GM23248 (cell line): ENCODE measurements at regions not wholly inside any gene's neighbourhood (a gene's known extent, or its start where the extent isn't known, plus 50 kb on each side); places are given as distances from the start of the nearest gene placed in this dataset.
A peak's percentile ranks its signal among the peaks of the same experiment; 100 is the strongest.

Experiments used
- DNase-seq: peaks from one replicate; pipeline ENCODE4 v3.0.0-alpha.2; 2015
- H2AFZ ChIP-seq: fragments of 200-600 bp; sonication (generic); 2 replicates; pipeline ENCODE4 v1.6.1; 2016; ENCODE audit warnings: antibody characterized with exemption
- H3F3A ChIP-seq: fragments of 200-600 bp; sonication (generic); 2 replicates; pipeline ENCODE4 v1.6.1; 2016; ENCODE audit warnings: mild to moderate bottlenecking, antibody characterized with exemption, mixed run types; ENCODE audit not compliant: insufficient read depth
- H3K27ac ChIP-seq: fragments of 200-600 bp; sonication (generic); 2 replicates; pipeline ENCODE4 v1.5.1; 2016; ENCODE audit warnings: mild to moderate bottlenecking
- H3K27me3 ChIP-seq: fragments of 200-600 bp; sonication (generic); replicated peaks from 2 replicates; pipeline ENCODE4 v1.6.1; 2016; ENCODE audit warnings: mild to moderate bottlenecking; ENCODE audit not compliant: insufficient read depth
- H3K36me3 ChIP-seq: fragments of 200-600 bp; sonication (generic); 2 replicates; pipeline ENCODE4 v1.6.1; 2016; ENCODE audit warnings: low read depth, mild to moderate bottlenecking
- H3K4me1 ChIP-seq: fragments of 200-600 bp; sonication (generic); 2 replicates; pipeline ENCODE4 v1.6.1; 2016; ENCODE audit warnings: mild to moderate bottlenecking; ENCODE audit not compliant: insufficient read depth
- H3K4me2 ChIP-seq: fragments of 200-600 bp; sonication (generic); one replicate; pipeline ENCODE4 v1.6.1; 2016; ENCODE audit warnings: mild to moderate bottlenecking; ENCODE audit not compliant: unreplicated experiment
- H3K4me3 ChIP-seq: fragments of 200-600 bp; sonication (generic); 2 replicates; pipeline ENCODE4 v1.5.1; 2016; ENCODE audit warnings: mild to moderate bottlenecking
- H3K79me2 ChIP-seq: fragments of 200-600 bp; sonication (generic); 2 replicates; pipeline ENCODE4 v1.6.1; 2016; ENCODE audit warnings: mild to moderate bottlenecking; ENCODE audit not compliant: insufficient read depth
- H3K9ac ChIP-seq: fragments of 200-600 bp; sonication (generic); 2 replicates; pipeline ENCODE4 v1.6.1; 2016; ENCODE audit warnings: mild to moderate bottlenecking
- H3K9me2 ChIP-seq: fragments of 200-600 bp; sonication (generic); 2 replicates; pipeline ENCODE4 v1.6.1; 2016; ENCODE audit warnings: mixed run types, mild to moderate bottlenecking, moderate library complexity; ENCODE audit not compliant: insufficient read depth
- H3K9me3 ChIP-seq: fragments of 200-600 bp; sonication (generic); one replicate; pipeline ENCODE4 v1.6.1; 2017; ENCODE audit warnings: low read depth
- H4K20me1 ChIP-seq: fragments of 200-600 bp; sonication (generic); 2 replicates; pipeline ENCODE4 v1.6.0; 2016; ENCODE audit not compliant: insufficient read depth
- EZH2 ChIP-seq: fragments of 200-600 bp; sonication (generic); IDR thresholded peaks from 2 replicates; pipeline ENCODE4 v1.6.1; 2018; ENCODE audit warnings: antibody characterized with exemption, mild to moderate bottlenecking; ENCODE audit not compliant: insufficient read depth, poor library complexity, severe bottlenecking
- EZH2phosphoT487 ChIP-seq: fragments of 200-600 bp; sonication (generic); IDR thresholded peaks from 2 replicates; pipeline ENCODE4 v1.6.1; 2018; ENCODE audit warnings: antibody characterized with exemption, moderate library complexity, mild to moderate bottlenecking, low read depth; ENCODE audit not compliant: insufficient read depth
- WGBS, 2 experiments: methylation state at CpG; one replicate each; pipeline ENCODE4 v1.1.6; 2015 to 2017; ENCODE audit warnings: low lambda C conversion rate in 2 of 2, low coverage in 1 of 2; ENCODE audit errors: missing lambda C conversion rate in 2 of 2; 5-methylcytosine and 5-hydroxymethylcytosine counted together
- in situ Hi-C: fragments of 300-500 bp; cut with MboI; formaldehyde crosslinking; loops from 2 replicates; pipeline ENCODE4 v1.15.0; 2020

- H3F3A ChIP-seq, result peaks cover 9% of the 10 kb centered on the region
- no peaks in the 10 kb centered on the region for H3K9me2 ChIP-seq
- H3K36me3 ChIP-seq, result no peaks in the 10 kb centered on the region
- H3K27me3 ChIP-seq, result no peaks in the 10 kb centered on the region
- H3K27ac ChIP-seq, result peak overlapping the region; percentile 83
- no peaks in the 10 kb centered on the region for H4K20me1 ChIP-seq
- peak overlapping the region; percentile 22; the same call in 1 of the 2 replicates for H3K9ac ChIP-seq
- H3K79me2 ChIP-seq, result no peaks in the 10 kb centered on the region
- DNase-seq, result peak; percentile 94
- peaks cover 17% of the 10 kb centered on the region for H3K4me1 ChIP-seq
- TF ChIP-seq EZH2 (no peak), EZH2phosphoT487 (no peak)
- no peak overlapping the region for H3K4me3 ChIP-seq
- H3K9me3 ChIP-seq, result no peaks in the 10 kb centered on the region
- H2AFZ ChIP-seq, result no peak overlapping the region; the same call in 1 of the 2 replicates
- in situ Hi-C loops, result loop anchor here (25.0 kb wide), 1 partner anchor 244 kb away; the partner anchor contains the start of gene TARBP1
- H3K4me2 ChIP-seq, result peak overlapping the region; percentile 14
- WGBS, 2 experiments, result 81 to 83% methylated on average over 6 of the region's 6 CpGs
These were observed 121.0 kb upstream of the IRF2BP2 start for GRCh38 chr1:234730770-234731568.

- Histone ChIP-seq H3K4me2 (no peak overlapping the region), H3K9me2 (no peaks in the 10 kb centered on the region), H3F3A (peaks cover 10% of the 10 kb centered on the region), H4K20me1 (no peaks in the 10 kb centered on the region), H3K4me1 (peaks cover 17% of the 10 kb centered on the region), H3K36me3 (no peaks in the 10 kb centered on the region), H3K27me3 (no peaks in the 10 kb centered on the region), H3K27ac (no peak overlapping the region), H3K4me3 (no peak overlapping the region), H2AFZ (no peak overlapping the region), H3K9ac (no peak overlapping the region), H3K9me3 (no peaks in the 10 kb centered on the region), H3K79me2 (no peaks in the 10 kb centered on the region)
- DNase-seq, result no peak
- in situ Hi-C loops, result loop anchor here (25.0 kb wide), 1 partner anchor 243 kb away; the partner anchor contains the start of gene TARBP1
- WGBS, 2 experiments, result 95 to 100% methylated on average over 1 of the region's 1 CpG
- no peak for TF ChIP-seq EZH2phosphoT487
- no peak for TF ChIP-seq EZH2
These were observed 120.4 kb upstream of the IRF2BP2 start for GRCh38 chr1:234730475-234730769.

GRCh38 chr1:234729561-234730474, 119.8 kb upstream of the IRF2BP2 start:
- Histone ChIP-seq H3K9ac (no peak overlapping the region), H3K9me3 (no peaks in the 10 kb centered on the region), H3K4me3 (no peak overlapping the region), H3K79me2 (no peaks in the 10 kb centered on the region), H3K36me3 (no peaks in the 10 kb centered on the region), H3K4me2 (no peak overlapping the region), H3K9me2 (no peaks in the 10 kb centered on the region), H4K20me1 (no peaks in the 10 kb centered on the region), H3K27me3 (no peaks in the 10 kb centered on the region), H2AFZ (no peak overlapping the region), H3F3A (peaks cover 16% of the 10 kb centered on the region), H3K4me1 (peaks cover 24% of the 10 kb centered on the region), H3K27ac (no peak overlapping the region)
- TF ChIP-seq EZH2 (no peak), EZH2phosphoT487 (no peak)
- in situ Hi-C loops, result loop anchor here (10.0 to 25.0 kb wide), 3 partner anchors 243 to 355 kb away; partner anchors contain the start of gene TARBP1
- 88 to 92% methylated on average over 18 of the region's 18 CpGs for WGBS, 2 experiments
- DNase-seq, result peak; percentile 57

- no peak overlapping the region for H3K4me2 ChIP-seq
- no peak for TF ChIP-seq EZH2
- TF ChIP-seq EZH2phosphoT487, result no peak
- H3K27me3 ChIP-seq, result no peaks in the 10 kb centered on the region
- H3K9me3 ChIP-seq, result no peaks in the 10 kb centered on the region
- H3K9ac ChIP-seq, result no peak overlapping the region
- H3F3A ChIP-seq, result peaks cover 20% of the 10 kb centered on the region
- H3K4me3 ChIP-seq, result no peak overlapping the region
- H3K36me3 ChIP-seq, result no peaks in the 10 kb centered on the region
- no peak overlapping the region for H2AFZ ChIP-seq
- no peaks in the 10 kb centered on the region for H3K9me2 ChIP-seq
- no peak for DNase-seq
- 97 to 99% methylated on average over 11 to 12 of the region's 12 CpGs for WGBS, 2 experiments
- H3K79me2 ChIP-seq, result no peaks in the 10 kb centered on the region
- H4K20me1 ChIP-seq, result no peaks in the 10 kb centered on the region
- in situ Hi-C loops, result loop anchor here (10.0 to 25.0 kb wide), 3 partner anchors 241 to 356 kb away; partner anchors contain the start of gene TARBP1
- no peak overlapping the region for H3K27ac ChIP-seq
- peaks cover 30% of the 10 kb centered on the region for H3K4me1 ChIP-seq
These were observed 118.8 kb upstream of the IRF2BP2 start for GRCh38 chr1:234728740-234729139.
